GM21526 (cell line): ENCODE measurements at regions not wholly inside any gene's neighbourhood (a gene's known extent, or its start where the extent isn't known, plus 50 kb on each side); places are given as distances from the start of the nearest gene placed in this dataset.

Experiments used
- ATAC-seq: cut with Tn5 transposase; IDR thresholded peaks from one replicate; pipeline ENCODE4 v1.9.1; 2021; ENCODE audit warnings: moderate library complexity; ENCODE audit not compliant: unreplicated experiment, low FRiP score

DNA sequence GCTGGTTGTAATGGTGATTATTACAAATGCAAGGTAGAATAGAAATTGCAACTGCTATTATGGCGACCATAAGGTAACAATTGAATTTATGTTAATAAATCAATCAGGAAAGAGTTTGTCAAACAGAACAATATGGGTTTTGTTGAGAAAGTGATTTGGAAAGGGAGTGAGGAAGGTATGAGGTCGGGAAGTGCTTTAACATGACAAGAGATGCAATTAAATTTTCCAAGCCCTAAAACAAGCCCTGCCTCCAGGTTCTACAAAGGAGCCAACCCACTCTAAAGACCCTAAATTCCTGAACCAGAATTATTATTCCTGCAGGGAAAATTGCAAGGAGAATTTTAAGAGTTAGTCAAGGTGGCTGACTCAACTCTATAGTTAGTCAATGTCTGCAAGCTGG lies 363.7 kb downstream of the BMPER start:
- ATAC-seq: no peak

DNA sequence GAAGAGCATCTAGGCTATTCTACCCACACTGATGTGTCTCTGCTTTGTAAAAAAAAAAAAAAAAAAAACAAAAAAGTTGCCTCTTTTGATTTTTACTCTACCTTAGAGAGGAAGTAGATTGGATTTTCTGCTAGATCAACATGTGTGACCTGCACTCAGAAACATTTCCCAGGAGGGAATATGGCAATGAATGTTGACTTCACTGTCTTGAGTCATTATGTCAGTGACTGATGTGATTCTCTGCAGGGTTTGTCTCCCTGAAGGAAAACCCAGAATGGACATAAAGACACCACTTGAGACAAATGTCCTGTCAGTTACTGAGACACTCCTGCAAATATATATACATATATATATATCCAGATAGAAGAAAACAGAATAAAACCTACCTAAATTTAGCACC lies 370.3 kb downstream of the BMPER start:
- ATAC-seq: no peak

DNA sequence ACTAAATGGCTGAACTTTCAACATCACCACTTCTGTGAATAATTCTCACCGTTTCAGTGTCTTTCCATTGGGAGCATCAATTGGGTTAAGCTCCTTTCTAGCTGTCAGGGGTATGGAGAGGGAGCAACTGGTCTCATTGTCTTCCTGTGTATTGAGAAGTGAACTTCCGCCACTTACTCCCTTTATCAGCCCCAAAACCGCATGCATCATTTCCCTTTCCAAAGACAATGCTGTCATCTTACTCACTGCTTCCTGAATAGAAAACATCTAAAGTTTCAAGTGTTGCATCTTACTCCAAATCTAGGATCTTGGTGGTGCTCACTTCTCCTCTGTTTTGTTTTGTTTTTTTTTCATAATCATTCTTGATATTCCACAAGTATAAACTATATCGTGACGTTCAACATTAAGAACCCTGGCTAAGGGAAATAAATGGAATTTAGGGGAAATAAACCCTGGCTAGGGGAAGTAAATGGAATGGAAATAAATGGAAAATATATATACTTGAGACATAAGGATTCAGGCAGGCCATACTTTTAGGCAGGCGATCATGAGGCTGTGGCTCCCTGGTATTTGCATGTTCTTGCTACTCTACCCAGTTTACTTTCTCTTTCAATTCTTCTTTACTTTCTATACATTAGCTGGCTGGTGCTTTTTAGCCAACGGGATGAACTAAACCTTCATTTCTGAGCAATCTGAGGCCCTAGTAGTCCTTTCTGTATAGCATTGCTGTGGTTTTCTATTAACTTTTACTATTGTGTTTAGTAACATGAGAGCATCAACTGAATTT lies 371.9 kb downstream of the BMPER start:
- no peak for ATAC-seq

DNA sequence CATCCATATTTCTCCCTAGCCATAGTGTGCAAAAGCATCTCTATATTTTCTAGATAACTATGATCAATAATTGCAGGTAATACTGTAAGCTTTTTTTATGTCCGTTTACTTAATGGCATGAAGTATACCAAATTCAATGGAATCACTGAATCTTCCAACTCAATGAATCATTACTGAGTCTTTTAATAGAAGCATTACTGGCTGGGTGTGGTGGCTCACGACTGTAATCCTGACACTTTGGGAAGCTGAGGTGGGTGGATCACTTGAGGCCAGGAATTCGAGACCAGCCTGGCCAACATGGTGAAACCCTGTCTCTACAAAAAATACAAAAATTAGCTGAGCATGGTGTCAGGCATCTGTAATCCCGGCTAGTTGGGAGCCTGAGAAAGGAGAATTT lies 372.5 kb downstream of the BMPER start:
- no peak for ATAC-seq

DNA sequence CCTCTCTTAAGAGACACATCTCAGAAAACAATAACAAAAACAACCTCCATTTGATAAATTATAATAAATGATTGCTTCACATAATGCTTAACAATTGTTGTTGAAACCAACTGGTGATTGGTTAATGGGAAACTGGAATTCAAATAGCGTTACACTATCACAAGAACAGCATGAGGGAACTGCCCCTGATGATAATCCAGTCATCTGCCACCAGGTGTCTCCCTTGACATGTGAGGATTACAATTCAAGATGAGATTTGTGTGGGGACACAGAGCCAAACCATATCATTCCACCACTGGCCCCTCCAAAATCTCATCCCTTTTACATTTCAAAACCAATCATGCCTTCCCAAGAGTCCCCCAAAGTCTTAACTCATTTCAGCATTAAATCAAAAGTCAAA lies 375.9 kb downstream of the BMPER start:
- ATAC-seq: no peak

DNA sequence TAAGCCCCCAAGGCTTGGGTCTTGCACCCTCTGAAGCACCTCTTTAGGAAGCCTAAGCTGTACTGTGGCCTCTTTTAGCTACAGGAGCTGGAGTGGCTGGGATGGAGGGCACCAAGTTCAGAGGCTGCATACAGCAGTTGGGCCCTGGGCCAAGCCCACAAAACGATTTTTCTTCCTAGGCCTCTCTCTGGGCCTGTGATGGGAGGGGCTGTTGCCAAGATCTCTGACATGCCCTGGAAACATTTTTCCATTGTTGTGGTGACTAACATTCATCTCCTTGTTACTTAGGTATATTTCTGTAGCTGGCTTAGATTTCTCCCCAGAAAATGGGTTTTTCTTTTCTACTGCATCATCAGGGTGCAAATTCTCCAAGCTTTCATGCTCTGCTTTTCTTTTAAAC lies 375.7 kb upstream of the NPSR1 start:
- no peak for ATAC-seq

DNA sequence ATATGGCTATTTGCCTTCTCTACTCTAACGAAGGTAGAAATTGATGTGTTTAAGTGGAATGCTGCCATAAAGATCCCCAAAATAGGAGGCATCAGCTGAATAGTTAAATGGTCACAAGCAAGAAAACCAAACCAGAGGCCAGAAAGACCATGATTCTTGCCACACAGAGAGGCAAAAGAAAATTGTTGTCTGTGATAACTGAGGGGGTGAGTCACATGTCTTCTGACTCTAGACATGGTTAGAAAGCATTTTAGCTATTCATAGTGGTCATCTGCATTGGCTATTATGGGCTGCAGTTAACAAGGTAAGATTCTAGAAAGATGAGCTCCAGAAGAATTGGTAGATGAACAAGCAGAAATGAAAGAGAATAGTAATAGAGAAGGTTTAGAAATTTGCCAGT lies 361.4 kb upstream of the NPSR1 start:
- no peak for ATAC-seq

DNA sequence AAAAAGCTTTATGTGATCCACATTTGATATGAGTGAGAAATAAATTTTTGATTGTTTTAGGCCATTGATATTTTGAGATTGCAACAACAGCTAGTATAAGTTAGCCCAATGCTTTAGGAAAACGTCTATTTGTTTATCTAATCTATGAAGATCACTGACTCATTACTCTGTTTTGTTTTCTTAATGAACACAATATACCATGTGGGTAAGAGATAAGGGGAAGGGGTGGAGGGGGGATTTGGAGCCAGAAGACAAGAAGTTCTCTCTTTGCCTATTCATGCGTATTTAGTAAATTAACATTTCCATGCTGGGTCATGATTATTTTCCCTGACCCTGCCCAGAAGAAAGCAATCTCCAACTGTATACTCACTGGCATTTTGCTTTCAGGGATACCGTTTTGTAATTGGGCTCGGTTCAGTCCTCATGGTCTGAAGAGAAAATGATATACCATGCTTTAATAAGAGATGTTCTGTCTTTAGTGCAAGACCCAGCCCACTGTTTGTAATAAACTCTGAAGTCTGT lies 359.5 kb upstream of the NPSR1 start:
- ATAC-seq: no peak

DNA sequence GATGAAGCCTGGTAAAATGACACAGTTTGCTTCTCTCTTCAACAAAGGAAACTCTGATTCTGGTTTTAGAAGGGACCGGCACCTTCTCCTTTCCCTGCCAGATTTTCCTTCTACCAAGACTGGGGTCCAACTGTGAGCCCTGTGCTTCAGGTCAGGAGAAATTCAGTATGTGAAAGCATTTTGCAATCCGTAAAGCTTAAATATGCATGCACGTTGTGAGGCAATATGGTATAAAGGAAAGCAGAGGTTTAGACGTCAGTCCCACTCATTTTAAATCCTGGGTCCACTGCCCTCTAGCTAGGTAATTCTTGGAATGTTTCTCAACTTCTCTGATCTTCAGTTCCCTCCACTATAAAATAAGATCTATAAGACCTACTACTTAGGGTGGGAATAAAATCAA lies 359.0 kb upstream of the NPSR1 start:
- no peak for ATAC-seq

DNA sequence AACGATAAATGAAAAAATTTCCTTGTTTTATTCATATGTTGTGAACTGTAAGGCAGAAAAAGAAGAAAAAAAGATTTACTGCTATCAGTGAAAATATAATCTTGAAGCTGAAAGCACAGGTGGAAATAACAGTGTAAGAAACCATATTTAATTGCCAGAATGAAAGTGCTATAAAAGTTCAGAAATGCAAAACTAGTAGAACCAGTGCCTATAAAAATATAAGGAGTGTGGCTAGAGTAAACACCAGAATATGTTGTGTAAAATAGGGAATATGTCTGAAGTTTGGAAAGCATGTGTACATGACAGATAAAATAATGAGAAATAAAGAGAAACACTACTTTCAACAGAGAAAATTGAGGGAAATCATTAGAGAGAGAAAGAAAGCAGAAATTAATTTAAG lies 350.5 kb upstream of the NPSR1 start:
- ATAC-seq: no peak

DNA sequence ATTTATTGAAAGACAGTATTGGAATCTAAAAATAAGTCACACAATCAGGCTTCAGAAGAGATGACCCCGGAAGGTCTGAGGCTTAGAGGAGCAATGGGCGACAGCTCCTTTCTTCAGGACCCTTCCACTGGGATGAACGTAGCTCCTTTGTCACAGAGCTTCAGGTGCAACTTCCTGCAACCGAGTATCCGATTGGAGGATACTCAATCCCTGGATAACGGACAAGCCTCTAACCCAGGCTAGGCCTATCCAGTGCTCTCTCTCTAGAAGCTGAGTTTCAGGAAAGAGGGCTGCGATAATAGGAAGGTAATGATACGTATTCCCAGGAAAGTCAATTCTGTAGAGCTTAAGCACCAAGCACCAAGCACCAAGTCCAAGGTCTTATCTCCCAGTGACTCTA lies 349.4 kb upstream of the NPSR1 start:
- ATAC-seq: no peak

DNA sequence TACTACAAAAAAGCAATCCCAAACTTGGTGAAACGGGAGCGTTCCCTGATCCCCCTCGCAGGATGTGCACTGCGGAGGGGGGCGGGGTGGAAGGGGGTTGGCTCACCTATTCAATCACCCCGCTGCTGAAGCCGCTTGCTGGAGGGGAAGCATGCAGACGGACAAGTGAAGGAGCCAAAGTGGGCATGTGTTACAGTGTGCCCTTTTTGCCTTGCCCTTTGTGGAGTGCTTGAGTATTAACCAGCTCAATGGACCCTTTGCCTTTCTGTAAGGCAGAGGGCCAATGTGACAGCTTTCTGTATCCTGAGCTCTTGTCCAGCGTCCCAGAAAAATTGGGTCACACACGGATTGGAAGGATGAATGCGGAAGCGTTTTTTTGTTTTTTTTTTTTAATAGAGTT lies 348.9 kb upstream of the NPSR1 start:
- no peak for ATAC-seq

DNA sequence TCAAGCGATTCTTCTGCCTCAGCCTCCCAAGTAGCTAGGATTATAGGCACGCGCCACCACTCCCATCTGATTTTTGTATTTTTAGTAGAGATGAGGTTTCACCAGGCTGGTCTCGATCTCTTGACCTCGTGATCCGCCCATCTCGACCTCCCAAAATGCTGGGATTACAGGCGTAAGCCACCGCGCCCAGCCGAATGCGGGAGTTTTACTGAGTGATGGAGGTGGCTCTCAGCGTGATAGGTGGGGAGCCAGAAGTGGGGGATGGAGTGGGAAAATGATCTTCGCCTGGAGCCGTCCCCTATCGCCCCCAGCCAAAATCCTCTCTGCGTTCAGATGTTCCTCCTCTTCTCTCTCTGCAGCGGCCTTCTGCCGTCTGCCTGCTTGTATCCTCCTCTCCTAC lies 348.4 kb upstream of the NPSR1 start:
- ATAC-seq: no peak

DNA sequence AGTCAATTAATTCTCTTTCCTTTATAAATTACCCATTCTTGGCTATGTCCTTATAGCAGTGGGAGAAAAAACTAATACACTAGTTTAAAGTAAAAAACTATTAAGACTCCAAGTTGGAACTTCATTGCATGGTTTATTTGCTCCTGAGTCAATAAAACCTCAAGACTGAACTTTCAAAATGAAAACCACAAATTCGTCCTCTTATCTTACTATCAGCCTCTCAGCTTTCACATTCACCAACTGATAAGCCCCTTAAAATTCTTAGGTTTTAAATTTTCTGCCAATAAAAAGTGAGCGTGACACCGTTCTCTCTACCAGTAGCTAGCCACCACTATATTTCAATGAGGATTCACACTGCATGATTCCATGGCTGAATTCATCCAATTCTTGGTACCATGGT lies 346.4 kb upstream of the NPSR1 start:
- ATAC-seq: no peak

DNA sequence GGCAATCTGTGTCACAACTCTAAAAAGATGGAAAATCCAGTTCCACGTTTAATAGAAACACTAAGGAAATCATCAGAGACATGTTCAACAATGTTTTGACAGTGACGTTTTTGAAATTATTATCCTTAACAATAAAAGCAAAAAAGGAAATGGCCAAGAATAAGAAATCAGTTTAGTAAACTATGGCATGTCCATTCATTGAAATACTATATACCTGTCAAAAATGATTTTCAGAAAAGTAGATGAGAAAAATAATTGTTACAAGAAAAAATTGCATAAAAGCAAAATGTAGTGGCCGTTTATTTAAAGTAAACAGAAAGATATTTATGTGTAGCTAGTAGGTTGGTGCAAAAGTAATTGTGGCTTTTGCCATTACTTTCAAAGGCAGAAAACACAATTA lies 345.4 kb upstream of the NPSR1 start:
- ATAC-seq: no peak

DNA sequence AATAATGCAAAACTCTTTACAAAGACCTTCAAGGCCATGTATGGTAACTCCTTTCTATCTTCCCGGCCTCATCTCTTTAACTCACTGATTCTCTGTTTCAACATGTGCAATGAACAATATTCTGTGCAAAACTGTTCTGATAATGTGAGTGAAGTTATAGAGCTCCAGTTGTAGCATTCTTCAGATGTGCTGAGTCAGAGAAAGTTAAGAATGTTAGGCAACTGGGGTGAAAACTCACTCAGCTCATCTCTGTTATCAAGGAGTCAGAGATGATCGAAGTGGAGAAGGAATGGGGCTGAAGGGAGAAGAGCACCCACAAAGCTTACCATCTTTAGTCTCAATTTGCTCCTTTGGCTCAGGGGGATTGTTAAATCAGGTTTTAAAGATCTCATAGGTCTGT lies 344.7 kb upstream of the NPSR1 start:
- ATAC-seq: no peak

DNA sequence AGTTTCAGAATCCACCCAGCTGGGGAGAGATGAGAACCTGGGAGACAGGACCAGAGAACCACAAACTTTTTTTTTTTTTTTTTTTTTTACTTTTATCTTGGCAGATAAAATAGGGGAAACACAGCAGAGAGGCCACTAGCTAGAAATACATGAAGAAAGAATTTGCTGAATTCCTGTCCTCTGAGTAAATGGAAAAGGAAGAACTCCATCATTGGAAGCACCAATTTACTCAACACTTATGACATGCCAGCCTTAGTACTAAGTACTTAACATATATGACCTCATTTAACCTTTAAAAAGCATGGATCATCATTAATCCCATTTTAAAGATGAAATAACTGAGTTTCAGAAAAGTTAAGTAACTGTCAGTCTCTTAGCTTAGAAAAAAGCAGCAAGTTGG lies 343.0 kb upstream of the NPSR1 start:
- no peak for ATAC-seq

DNA sequence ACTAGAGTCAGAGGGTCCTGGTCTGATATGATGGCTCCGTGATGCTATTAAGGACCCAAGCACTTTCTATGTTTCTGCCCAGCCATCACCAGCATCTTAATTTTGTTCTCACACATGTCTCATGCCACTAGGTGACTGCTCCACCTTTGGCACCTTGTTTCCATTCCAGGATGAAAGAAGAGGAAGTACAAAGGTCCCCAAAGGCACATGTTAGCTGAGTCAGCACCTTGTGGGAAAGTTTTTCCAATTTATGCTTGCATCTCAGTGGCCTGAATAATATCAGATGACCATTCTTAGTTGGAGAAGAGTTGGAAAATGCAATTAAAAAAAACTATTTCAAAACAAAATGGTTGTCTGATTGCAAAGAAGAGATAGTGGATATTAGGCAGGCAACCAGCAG lies 341.0 kb upstream of the NPSR1 start:
- no peak for ATAC-seq

DNA sequence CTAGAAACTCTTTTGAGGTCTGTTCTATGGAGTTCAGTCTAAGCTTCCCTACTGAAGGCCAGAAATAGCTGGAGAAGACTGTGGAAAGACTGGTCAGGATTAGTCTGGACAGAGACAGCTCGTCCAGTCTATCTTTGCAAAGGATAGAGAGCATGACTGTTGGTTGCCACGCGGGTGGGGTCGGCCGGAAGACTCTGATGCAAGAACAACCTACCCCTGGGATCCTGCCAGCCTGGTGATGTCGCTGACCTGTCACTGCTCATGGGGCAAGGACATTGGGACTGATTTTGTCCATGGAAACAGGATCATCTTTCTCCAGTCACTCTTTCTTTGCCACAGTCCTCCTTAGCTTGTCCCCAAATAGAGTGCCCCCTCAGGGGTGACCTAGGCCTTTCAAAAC lies 337.6 kb upstream of the NPSR1 start:
- no peak for ATAC-seq

DNA sequence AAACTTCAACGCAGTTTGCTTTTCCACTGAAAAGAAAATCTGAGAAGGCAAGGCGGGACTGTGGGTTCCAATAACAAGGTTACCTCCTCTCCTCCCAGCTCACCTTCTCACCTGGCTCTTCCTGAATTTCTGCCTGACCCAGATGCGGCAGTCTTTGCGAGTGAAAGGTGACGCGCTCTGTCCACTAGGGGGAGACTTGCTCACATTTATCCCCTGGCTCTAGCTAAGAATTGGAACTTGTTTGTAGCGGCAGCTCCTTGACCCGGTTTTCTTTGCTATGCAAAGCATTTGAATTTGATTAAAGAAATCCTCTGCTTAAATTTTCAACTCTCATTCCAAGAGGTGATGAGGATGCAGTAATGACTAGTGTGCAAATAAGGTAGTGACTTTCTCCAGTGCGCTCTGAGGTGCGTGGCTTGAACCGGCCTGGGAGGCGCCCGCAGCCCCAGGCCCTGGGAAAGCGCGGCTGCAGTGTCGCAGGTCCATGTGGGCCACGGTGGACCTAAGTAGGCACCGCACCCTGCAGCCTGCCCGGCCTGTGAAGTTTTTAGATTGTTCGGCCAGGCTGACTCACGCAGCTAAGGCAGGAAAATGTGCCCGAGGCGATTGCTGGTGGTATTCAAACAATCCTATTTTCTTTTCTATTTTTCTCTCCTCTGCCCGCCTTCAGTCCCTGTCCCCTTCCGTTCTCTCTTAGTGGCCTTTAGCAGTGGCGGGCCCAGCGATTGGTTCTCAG lies 336.9 kb upstream of the NPSR1 start:
- peak; percentile 95 for ATAC-seq

DNA sequence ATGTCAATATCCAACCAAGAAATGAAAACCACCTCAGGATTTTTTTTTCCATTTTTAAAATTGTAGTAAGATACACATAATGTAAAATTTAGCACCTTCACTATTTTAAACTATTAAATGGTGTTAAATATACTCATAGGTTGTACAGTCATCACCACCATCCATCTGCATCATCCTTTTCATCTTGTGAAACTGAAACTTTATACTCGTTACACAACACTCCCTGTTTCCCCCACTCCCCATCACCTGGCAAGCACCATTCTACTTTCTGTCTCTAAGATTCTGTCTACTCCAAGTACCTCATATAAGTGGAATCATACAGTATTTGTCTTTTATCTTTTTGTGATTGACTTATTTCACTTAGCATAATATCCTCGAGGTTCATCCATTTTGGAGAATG lies 335.2 kb upstream of the NPSR1 start:
- ATAC-seq: no peak

DNA sequence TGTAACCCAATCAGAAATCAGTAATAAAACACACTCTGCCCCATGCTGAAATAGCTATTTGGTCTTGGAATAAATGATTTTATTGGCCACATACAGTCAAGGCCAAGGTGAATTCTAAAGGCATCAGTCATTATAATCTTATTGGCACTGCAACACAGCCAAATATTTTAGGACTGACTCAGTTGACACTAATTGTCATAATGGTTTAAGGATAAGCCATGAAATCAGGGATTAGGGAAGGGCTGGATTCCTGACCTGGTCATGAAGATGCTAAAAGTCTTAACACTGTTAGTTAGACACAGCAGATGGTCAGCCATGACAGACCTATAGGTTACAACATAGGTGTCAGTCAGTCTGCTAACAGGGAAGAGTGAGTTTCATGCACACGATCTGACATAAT lies 330.3 kb upstream of the NPSR1 start:
- no peak for ATAC-seq
